Liver (tissue), 3 donors: ENCODE measurements at regions not wholly inside any gene's neighbourhood (a gene's known extent, or its start where the extent isn't known, plus 50 kb on each side); places are given as distances from the start of the nearest gene placed in this dataset.

Experiments used
- CTCF ChIP-seq: fragments of 150-350 bp; IDR thresholded peaks from 2 replicates; pipeline ENCODE4 v1.5.1; 2017; ENCODE audit warnings: improper control_type of control experiment, low read depth, low read length; ENCODE audit not compliant: missing input control
- FOXA1 ChIP-seq: IDR thresholded peaks from 2 replicates; pipeline ENCODE4 v1.6.1; 2016; ENCODE audit warnings: antibody characterized with exemption
- GABPA ChIP-seq, 2 donors: IDR thresholded peaks in 1 of 2; conservative IDR thresholded peaks in 1 of 2; 2 replicates each; pipeline ENCODE4 v1.6.1; 2016; ENCODE audit warnings: antibody characterized with exemption in 2 of 2, mild to moderate bottlenecking in 1 of 2, moderate library complexity in 1 of 2
- JUND ChIP-seq, 2 donors: IDR thresholded peaks; 2 replicates each; pipeline ENCODE4 v1.6.1; 2016; ENCODE audit warnings: antibody characterized with exemption in 2 of 2
- MAX ChIP-seq: IDR thresholded peaks from 2 replicates; pipeline ENCODE4 v1.6.1; 2016; ENCODE audit warnings: antibody characterized with exemption
- RAD21 ChIP-seq, 2 donors: IDR thresholded peaks; 2 replicates each; pipeline ENCODE4 v1.6.1; 2016; ENCODE audit warnings: antibody characterized with exemption in 2 of 2, mild to moderate bottlenecking in 2 of 2
- SP1 ChIP-seq: IDR thresholded peaks from 2 replicates; pipeline ENCODE4 v1.6.1; 2018; ENCODE audit warnings: antibody characterized with exemption, mild to moderate bottlenecking
- TAF1 ChIP-seq: conservative IDR thresholded peaks from 2 replicates; pipeline ENCODE4 v1.6.1; 2016; ENCODE audit warnings: antibody characterized with exemption, mild to moderate bottlenecking
- YY1 ChIP-seq: IDR thresholded peaks from 2 replicates; pipeline ENCODE4 v1.6.1; 2016; ENCODE audit warnings: antibody characterized with exemption, mild to moderate bottlenecking
- donor health status: healthy.
- donor health status: healthy.

GRCh38 chr2:138086576-138086975 is 122.3 kb downstream of the HNMT start:
- TF ChIP-seq CTCF (no peak), JUND (IDR thresholded peaks at IDR 0.05) (no peak), MAX (no peak), YY1 (no peak), FOXA1 (no peak), RAD21 (IDR thresholded peaks at IDR 0.05) (no peak), TAF1 (no peak), SP1 (no peak), GABPA (IDR thresholded peaks at IDR 0.05 in 1 of 2, conservative IDR thresholded peaks at IDR 0.05 in 1 of 2) (no peak)
